Neural crest cell (in vitro differentiated cells): ENCODE measurements at regions not wholly inside any gene's neighbourhood (a gene's known extent, or its start where the extent isn't known, plus 50 kb on each side); places are given as distances from the start of the nearest gene placed in this dataset.

ENCODE experiments used
- DNase-seq: peaks from one replicate; pipeline ENCODE4 v3.0.0; 2021; ENCODE audit warnings: low read depth, mixed read lengths, low spot score
- H3K27ac Mint-ChIP-seq: one replicate; pipeline ENCODE4 v1.8.0; 2021; ENCODE audit warnings: mild to moderate bottlenecking, mixed read lengths; ENCODE audit not compliant: unreplicated experiment
- H3K27me3 Mint-ChIP-seq: 2 replicates; pipeline ENCODE4 v1.8.0; 2021; ENCODE audit warnings: low read depth, mild to moderate bottlenecking, mixed read lengths
- H3K36me3 Mint-ChIP-seq: 2 replicates; pipeline ENCODE4 v1.8.0; 2021; ENCODE audit warnings: low read depth, mild to moderate bottlenecking, mixed read lengths
- H3K4me1 Mint-ChIP-seq: 2 replicates; pipeline ENCODE4 v1.8.0; 2021; ENCODE audit warnings: mixed read lengths
- H3K4me3 Mint-ChIP-seq: one replicate; pipeline ENCODE4 v1.8.0; 2021; ENCODE audit warnings: mild to moderate bottlenecking, mixed read lengths
- H3K9me3 Mint-ChIP-seq: 2 replicates; pipeline ENCODE4 v1.8.0; 2021; ENCODE audit warnings: mixed read lengths
- TF ChIP-seq, protein P1 (sequence below): fragments of 200-600 bp; sonication (generic); conservative IDR thresholded peaks from 2 replicates; pipeline ENCODE4 v1.5.0; 2021; ENCODE audit warnings: antibody characterized with exemption, mild to moderate bottlenecking

DNA sequence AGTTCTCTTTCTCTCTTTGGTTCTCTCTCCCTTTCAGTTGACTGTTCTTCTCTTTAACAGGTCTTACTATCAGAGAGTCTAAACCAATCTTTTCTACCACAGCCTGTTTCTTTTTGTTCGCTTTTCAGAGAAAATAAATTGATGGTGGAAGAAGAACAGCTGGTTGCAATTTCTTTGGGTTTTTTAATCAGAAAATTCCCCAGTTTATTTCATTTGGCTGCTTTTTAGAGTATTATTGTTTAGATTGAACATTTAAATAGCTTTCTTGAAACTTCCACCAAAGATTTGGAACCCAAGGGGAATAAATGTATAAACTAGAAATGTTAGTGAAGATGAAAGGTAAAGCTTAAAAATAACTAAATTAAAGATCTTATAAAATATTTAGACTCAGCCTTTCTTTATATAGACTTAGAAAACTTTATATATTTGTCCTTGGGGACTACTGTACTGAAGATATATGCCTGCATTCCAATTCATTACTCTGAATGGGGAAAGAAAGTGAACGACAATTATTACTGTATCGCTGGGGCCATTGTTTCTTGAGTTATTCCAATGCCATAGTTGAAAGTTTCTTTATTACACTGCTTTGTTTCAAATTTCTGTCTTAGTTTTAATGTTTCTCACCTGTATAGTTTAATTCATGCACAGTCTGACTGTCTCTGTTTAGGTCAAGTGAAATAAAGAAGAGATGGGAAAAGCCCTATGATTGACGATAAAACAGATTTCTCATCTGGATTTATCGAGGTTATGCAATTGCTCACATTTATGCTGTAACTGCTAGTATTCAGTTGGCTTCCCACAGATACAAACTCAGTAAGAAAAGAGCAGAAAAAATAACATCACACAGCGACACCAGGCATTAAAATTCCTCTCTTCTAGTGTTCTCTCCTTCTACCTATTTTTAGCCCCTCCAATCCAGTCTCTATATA, 169.4 kb upstream of the CSNK1A1L start:
- TF ChIP-seq, protein P1, sequence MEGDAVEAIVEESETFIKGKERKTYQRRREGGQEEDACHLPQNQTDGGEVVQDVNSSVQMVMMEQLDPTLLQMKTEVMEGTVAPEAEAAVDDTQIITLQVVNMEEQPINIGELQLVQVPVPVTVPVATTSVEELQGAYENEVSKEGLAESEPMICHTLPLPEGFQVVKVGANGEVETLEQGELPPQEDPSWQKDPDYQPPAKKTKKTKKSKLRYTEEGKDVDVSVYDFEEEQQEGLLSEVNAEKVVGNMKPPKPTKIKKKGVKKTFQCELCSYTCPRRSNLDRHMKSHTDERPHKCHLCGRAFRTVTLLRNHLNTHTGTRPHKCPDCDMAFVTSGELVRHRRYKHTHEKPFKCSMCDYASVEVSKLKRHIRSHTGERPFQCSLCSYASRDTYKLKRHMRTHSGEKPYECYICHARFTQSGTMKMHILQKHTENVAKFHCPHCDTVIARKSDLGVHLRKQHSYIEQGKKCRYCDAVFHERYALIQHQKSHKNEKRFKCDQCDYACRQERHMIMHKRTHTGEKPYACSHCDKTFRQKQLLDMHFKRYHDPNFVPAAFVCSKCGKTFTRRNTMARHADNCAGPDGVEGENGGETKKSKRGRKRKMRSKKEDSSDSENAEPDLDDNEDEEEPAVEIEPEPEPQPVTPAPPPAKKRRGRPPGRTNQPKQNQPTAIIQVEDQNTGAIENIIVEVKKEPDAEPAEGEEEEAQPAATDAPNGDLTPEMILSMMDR = no peak
- Mint-ChIP-seq H3K27me3 (no peaks in the 10 kb centered on the region), H3K4me1 (no peaks in the 10 kb centered on the region), H3K9me3 (peaks cover 5% of the 10 kb centered on the region), H3K27ac (no peak overlapping the region), H3K4me3 (no peak overlapping the region), H3K36me3 (peaks cover 2% of the 10 kb centered on the region)
- no peak for DNase-seq

DNA sequence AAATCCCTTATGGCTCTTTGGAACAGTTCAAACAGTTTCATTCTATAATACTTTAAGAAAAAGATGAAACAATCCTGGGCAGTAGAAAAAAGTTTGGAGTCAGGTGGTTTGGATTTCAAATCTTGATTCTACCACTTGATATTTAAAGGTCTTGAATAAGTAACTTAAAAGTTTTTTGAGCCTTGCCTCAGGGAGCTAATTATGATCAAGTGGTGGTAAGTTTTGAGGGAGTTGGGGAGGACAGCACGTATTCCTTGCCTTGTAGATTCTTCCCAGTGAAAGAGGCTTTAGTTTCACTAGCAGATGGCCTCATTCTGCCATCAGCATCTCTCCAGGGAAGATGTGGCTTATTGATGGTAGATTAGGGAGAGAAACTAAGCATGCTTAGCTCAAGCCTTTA, 168.4 kb upstream of the CSNK1A1L start:
- TF ChIP-seq, protein P1 = no peak
- H3K4me3 Mint-ChIP-seq = no peak overlapping the region
- H3K9me3 Mint-ChIP-seq = peaks cover 1% of the 10 kb centered on the region
- H3K27ac Mint-ChIP-seq = no peak overlapping the region
- DNase-seq = no peak
- no peaks in the 10 kb centered on the region for H3K4me1 Mint-ChIP-seq
- H3K36me3 Mint-ChIP-seq = no peaks in the 10 kb centered on the region
- H3K27me3 Mint-ChIP-seq = no peaks in the 10 kb centered on the region

DNA sequence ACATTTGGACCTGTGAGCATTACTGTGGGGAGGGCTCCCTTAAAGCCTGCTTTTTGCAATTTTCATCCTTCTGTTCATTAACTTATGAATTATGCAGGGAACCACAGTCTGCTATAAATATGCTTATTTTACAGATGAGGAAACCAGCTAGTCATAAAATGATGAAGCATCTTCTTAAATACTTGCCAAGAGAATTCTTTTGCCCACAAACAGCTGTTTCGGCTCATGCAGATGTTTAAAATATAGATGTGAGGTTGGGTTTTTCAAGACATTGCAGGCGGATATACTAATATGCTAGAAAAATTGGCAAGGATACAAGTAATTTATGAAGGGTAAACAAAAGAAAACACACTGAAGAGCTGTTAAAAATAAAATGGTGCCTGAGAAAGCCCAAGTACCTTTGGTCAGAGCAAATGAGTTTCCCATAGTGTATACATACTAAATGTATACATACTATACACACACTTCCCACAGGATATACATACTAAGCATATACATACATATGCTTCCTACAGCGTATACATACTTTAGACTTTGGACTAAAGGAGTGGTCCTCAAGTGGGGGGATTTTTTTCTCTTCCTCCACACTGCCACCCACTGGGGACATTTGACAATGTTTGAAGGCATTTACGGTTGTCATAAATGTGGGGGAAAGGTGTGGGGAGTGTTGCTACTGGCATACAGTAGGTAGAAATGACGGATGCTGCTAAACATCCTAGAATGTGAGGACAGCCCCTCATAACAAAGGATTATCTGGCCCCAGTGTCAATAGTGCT, 164.9 kb upstream of the CSNK1A1L start:
- Mint-ChIP-seq H3K4me1 (no peaks in the 10 kb centered on the region), H3K27ac (no peak overlapping the region), H3K9me3 (no peaks in the 10 kb centered on the region), H3K4me3 (no peak overlapping the region), H3K27me3 (no peaks in the 10 kb centered on the region), H3K36me3 (no peaks in the 10 kb centered on the region)
- no peak for DNase-seq
- TF ChIP-seq, protein P1 = no peak

DNA sequence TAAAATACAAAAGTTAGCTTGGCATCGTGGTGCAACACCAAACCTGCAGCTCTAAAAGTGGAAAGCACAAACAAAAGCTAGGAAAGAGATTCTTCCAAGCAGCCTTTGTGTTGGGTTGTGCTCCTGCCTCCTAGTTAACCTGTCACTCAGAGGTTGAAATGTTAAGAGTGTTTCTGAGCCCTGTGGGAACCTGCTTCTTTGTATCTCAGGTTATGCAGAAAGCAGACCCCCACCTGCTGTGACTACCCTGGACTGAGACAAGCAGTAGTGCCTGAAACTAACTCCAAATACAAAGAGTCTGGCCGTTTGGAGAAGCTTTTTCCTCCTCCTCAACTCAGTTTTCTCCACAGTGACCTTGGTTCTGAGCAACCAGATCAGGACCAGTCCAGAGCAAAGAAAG, 158.4 kb upstream of the CSNK1A1L start:
- Mint-ChIP-seq H3K27me3 (no peaks in the 10 kb centered on the region), H3K27ac (no peak overlapping the region), H3K4me1 (no peaks in the 10 kb centered on the region), H3K36me3 (peaks cover 10% of the 10 kb centered on the region), H3K4me3 (no peak overlapping the region), H3K9me3 (peaks cover 13% of the 10 kb centered on the region)
- TF ChIP-seq, protein P1 = no peak
- no peak for DNase-seq

DNA sequence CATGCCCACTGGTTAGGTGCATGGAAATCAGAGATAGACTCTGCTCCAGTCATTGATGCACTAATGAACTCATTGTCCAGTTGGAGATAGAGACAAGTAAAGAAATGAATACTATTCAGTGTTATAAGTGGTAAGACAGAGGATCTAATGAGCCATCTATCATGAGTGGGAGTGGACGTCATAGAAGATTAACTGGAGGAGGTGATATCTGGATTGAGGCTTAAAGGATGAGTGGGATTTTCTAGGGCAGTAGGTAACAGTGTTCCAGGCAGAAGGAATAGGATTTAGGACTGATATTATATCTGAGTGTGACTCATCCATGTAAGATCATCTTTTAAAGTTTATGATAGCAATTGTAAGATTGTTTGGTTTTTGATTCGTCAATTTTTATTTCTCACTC, 152.2 kb upstream of the CSNK1A1L start:
- Mint-ChIP-seq H3K9me3 (peaks cover 13% of the 10 kb centered on the region), H3K4me1 (no peaks in the 10 kb centered on the region), H3K36me3 (peaks cover 10% of the 10 kb centered on the region), H3K27me3 (no peaks in the 10 kb centered on the region), H3K4me3 (no peak overlapping the region), H3K27ac (no peak overlapping the region)
- TF ChIP-seq, protein P1 = no peak
- DNase-seq = no peak
